Fibroblast of skin of right quadriceps (primary cell): ENCODE measurements at regions not wholly inside any gene's neighbourhood (a gene's known extent, or its start where the extent isn't known, plus 50 kb on each side); places are given as distances from the start of the nearest gene placed in this dataset.

ENCODE experiments used
- DNase-seq: peaks from one replicate; pipeline ENCODE4 v3.0.0-alpha.2; 2013

DNA sequence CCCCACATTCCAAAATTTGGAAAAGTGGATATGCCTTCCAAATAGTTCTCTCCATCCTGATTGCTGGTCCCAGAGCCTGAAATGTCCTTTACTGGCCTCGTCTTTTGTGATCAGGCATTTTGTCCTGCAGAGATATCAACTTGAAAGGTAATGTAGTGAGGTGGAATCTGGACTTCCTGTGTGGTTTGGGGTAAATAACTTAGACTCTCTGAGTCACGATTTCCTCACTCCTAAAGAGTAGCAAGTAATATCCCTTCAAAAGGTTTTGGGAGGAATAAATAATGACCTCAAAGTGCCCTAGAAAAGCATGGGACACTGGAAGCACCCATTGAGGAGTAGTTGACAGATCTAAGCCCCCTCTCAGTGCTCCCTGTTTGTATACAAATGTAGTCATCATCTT is 426.6 kb downstream of the OMA1 start:
- DNase-seq, result no peak

DNA sequence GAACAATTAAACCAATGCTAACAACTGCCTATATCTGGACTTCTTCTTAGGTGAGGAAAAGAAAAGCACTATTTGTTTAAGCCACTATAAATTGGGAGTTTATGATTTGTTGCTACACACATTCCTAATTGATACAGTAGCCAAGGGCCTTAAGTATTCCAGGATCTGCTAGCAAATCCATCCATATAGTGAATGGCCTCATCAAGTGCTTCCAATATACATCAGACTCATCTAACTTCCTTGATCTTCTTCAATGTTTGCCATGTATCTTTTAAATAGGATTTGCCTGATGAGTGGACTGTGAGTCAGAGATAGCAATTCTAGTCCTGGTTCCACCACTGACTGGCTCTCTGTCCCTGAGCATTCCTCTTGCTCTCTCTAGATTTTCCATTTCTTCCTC is 430.2 kb downstream of the OMA1 start:
- no peak for DNase-seq

DNA sequence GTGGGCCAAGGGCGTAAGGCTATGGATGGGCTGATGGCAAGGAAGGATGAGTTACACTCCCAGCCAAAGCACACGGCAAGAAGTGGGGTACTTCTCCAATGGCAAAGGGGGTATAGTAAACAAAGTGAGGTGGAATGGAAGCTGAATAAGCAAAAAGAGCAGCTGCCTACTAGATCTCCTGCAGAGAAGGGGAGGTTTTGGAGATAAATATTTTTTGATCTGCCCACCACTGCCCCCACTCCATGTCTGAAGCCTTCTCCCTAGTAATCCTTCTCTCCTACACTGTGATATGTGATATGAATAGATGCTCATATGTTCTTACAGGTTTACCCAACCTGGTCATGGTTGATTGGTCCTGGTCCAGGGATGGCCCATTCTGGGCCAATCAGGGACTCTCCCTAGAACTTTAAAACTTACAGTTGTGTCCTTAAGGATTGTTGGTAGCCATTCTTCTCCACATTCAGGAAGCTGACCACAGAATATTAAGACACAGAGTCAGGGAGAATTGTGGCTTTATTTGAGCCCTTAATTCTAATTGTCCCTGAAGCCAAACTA is 436.8 kb downstream of the OMA1 start:
- DNase-seq, result no peak

DNA sequence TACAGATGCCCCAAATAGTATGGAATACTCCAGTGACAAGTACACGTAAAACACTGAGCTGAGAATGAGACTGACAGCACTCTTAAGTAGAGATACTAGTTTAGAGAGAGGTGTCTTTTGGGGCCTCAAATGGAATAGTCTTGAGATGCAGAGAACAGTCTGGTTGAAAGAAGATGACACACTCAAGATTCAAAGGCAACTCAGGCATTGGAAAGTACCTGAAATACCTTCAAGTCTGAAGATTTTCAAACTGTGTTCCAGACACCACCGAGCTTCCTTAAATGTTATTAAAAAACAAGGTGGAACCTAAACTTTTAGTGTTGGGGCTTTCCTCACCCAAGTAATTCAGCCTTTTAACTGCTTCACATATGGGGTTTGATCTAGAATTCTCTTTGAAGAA is 437.7 kb downstream of the OMA1 start:
- no peak for DNase-seq

DNA sequence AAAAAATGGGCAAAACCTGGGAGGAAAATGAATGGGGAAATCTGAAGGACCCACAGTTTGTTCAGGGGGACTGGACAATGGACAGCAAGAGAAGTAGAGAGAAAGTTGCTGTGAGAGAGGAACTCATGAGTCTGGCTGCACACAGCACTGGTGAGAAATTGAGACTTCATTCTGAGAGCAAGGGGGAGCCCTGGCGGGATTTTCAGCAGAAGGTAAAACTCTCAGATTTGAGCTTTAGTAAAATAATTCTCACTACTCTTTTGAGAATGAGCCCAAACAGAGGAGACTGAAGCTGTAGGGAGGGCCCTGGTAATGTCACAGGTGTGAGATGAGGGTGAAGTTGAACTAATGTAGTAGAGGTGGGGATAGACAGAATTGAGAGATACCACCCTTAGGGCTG is 438.6 kb downstream of the OMA1 start:
- no peak for DNase-seq

DNA sequence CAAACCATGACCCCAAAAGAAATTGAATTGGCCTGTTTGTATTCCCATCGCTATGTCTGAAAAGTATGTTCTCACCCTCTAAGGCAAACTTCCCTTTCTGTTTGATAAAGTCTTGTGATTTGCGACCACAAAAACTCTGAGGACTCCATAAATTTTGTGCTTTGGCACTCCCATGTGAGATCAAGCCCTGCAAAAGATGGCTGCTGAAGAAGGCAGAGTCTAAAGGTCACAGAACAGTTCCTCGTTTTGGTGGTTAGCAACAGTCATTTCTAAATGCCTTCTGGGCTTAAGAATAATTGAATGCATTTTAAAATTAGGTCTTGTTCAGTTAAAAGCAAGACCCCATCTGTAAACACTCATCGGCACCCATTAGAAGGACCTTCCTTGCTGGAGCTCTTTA is 441.6 kb downstream of the OMA1 start:
- no peak for DNase-seq

DNA sequence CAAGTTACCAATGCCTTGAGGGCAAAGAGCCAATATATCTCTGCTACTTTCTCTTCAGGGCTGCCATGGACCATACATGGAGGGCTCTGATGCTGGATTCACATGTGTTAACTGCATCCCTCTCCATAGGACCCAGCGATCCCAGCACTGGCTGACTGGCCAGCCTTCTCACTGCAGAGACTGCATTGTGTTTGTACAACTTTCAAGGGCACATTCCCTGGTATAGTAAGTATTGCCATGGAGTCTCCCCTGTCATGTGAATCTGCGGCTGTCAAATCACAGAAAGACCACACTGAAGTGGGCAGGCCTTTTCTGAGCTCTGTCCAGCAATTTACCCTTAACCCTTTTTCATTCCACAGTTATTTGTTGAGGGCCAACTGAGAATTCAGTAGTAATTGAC is 449.8 kb downstream of the OMA1 start:
- no peak for DNase-seq

DNA sequence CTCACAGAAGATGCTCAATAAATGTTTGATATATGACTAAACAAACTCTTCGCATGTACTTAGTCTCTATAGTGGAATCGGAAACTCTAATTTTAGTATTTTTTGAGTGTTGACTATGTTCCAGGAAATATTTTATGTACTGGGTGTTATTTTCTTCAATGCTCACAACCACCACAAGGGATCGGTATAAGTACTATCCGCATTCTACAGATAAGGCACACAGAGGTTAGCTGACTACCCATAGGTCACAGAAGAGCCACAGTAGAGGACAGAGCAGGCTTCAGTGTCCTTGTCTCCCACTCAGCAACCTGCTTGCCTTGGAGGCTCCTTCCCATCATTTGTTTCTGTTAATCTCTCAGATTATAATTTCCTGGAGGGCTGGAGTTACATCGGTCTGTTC is 451.3 kb downstream of the OMA1 start:
- no peak for DNase-seq

DNA sequence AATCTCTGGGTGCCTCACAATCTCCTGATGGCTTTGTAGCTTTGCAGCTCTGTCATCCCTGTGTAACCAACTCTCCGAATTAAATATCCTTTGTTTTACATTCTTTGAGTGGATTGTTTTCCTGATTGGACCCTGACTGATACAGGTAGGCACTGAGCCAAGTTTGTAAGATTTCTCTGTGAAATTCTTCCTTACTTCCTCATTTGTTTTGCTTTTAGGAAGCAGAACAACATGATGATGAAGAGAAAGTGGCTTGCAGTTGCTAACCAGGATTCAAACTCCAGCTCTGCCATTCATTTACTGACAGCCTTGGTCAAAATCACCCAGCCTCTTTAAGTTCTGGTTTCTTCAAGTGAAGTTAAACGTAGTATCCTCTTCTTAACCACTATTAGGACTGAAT is 452.3 kb downstream of the OMA1 start:
- DNase-seq, result peak; percentile 1

DNA sequence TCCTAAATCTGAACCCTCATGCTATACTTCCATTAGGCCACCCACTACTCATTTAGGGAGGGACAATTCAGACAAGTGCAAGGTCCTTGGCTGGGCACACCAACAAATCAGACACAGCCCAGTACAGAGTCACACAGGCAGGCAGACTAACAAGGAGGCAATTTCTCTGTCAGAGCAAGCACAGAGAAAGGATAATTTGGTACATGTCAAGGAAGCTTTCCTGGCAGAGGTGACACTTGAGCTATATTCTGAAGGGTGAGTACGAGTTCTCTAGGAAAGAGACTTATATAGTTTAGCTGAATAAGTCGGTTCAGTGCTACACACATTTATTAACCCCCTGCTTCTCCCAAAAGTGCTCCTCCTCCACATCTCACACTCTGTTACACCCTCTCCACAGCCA is 455.9 kb downstream of the OMA1 start:
- DNase-seq, result no peak

DNA sequence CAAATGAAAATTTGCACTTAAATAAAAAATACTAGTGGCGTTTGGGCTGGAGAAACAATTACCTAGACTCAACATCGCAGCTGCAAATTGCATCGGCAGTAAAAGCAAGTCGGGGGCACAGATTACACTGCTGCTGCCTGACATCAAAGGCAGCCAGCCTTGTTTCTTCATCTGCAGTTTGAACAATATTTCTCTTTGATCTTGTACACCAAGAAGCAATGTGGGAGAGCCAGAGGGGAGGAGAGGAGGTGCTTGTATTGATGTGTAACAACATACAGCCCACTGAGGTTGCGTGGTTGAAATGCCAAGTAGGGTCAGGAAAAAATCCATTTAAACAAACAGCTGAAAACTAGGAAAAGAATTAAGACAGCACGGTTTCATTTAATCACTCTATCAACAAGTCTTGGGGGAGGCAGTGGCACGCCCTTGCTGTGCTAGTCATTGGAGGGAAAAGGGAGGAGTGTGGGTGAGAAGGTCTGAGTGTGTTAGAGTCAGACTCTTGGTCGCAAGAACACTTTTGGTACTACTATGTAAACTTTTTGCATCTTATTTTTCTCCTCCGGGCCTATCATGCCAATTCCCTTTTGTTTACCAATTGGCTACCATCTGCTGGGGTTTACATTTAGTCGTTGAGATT is 456.5 kb downstream of the OMA1 start:
- DNase-seq, result no peak

DNA sequence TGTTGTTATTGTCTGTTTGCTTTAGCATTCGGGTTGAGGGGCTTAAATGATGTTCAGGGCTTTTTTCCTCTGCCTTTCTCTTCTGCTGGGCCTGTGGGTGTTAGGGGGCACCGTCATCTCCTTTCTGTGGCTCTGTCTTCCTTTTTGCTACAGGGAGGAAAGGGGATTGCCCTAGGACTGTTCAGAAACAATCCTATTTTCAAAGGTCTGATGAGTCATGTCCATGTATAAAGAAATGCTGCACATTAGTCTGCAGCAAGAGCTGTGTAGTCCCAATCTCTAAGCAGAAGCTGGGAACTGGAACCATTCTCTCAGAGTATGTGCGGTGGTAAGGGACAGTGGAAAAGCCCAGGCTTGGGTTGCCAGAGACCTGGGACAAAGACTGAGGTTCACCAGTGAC is 462.3 kb downstream of the OMA1 start:
- no peak for DNase-seq

DNA sequence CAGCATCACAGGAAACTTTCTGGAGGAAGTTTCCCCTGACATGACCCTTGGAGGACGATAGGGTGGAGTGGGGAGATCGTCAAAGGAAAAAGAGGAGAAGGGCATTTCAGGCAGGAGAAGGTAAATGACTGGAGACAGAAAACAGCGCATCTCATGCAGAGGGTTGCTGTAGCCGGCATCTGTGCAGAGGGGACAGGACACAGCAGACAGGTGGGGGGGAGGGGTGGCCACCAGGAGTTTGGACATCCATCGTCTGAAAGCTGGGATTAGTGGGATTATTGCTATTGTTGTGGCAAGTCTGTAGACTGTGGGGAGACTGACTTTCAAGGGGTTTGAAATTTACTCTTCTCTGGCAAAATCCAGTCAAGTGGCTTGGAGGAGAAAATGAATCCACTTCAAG is 463.9 kb downstream of the OMA1 start:
- no peak for DNase-seq

DNA sequence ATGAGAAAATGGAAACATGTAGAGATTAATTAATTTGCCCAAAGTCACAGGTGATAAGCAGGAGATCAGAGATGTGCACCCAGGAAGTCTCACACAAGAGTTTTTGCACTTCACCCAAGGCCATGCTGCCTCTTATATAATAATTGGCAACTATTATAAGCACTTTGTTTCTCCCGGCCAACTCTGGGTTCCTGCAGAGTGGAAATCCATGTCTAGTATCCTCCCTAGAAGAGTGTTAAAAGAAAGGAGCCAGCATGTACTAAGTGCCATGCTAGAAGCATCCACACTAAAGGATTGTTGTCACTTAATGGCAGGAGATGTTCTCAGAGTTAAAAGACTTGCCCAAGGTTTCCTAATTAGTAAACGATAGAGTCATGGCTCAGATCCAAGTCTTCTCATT is 470.3 kb downstream of the OMA1 start:
- no peak for DNase-seq

DNA sequence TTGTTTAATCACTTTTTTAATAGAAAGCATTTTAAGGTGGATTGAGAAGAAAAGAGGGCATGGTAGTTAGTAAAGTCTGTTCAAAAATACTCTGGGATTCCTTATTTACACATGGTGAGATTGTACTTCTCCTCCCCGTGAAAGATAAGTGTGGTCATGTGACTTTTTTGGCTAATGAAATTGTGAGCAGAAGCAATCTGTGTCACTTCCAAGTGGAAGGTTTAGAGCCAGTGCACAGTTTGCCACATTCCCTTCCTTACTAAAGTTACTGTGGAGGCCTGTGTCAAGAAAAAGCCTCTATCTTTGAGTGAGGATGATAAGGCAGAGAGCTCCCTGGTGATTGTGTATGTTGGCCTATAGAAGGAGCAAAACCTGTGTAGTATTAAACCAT is 471.3 kb downstream of the OMA1 start:
- DNase-seq, result no peak

DNA sequence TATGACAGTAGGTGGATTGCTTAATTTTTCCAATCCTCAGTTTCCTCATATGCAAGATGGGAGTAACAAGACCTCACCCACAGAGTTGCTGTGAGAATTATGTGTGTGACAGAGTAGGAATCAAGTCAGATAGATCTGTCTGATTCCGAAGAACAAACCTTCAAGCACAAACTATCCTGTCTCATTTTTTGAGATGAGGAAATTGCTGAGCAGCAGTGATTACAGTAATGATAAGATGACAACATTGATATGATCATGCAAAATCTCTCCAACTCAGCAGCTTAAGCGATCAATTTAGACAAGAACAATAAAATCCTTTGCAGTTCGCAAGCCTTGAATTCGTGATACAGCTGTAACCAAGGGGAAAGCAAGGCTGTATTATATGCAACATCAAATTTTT is 474.1 kb downstream of the OMA1 start:
- DNase-seq, result no peak

DNA sequence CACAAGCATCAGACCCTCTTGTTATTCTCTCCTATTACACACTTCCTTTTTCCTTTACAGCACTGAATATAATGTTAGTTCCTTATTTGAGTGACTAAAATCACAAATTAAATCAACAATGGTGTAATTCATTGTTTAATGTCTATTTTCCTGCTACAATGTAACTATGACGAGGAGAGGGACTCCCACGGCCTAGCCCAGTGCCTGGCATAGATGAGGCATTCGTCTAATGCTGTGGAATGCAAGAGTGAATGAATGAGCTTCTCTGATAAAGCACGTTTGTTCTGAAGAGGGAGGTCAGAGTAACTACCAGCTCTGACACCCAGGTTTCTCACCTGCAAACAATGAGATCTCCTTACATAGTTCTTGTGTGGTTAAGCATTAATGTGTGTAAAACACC is 479.4 kb downstream of the OMA1 start:
- DNase-seq, result no peak

DNA sequence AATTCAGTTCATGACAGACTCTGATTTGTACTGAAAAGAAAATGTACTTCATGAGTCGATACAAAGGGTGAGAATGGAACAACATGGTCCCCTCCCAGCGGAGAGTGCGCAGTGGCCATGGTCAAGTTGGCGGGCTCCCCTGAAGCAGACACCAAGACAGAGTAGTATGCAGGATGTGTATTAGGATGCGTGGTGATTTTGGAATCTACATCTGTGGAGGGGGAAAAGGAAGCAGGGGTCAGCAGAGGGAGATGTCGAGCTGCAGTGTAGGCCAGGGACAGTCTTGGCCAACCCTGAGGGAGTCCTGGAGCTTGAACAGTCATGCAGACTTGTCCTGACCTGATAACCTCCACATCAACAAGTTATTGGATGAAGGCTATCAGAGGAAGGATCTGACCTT is 481.0 kb downstream of the OMA1 start:
- DNase-seq, result no peak

DNA sequence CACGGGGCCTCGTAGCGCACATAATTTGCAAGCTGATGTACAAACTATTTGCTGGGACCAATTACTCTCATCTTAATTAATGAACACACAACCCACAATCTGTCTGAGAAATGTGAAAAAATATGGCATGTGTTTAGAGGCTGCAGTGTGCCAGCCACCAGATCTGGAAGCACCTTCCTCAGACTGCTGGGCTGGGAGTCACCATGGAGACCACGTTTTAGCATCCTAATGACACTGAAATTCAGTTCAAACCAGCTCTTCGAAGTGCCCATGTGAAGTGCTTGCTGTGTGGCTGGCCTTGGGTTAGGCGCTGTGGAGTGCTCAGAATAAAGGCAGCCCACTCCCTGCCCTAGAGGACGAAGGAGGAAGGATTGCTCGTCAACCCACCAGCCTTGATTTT is 482.4 kb downstream of the OMA1 start:
- no peak for DNase-seq

DNA sequence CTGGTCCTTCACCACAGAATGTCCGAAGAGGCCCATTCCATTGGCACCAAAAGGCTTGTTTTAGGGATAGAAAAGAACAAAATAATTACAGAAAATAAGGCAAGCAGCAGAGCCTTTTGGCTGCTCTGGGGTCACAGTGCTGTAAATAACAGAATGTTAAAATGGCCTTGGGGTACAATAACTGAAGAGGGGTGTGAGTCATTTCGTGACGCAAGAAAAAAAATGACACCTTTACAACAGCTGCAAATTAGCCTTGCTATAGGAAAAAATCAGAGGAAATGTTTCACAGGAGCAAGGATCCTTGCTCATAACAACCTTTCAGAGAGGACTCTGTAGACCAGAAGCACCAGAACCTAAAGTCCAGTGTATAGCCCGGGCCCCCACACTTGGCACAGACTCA is 483.4 kb downstream of the OMA1 start:
- DNase-seq, result no peak

DNA sequence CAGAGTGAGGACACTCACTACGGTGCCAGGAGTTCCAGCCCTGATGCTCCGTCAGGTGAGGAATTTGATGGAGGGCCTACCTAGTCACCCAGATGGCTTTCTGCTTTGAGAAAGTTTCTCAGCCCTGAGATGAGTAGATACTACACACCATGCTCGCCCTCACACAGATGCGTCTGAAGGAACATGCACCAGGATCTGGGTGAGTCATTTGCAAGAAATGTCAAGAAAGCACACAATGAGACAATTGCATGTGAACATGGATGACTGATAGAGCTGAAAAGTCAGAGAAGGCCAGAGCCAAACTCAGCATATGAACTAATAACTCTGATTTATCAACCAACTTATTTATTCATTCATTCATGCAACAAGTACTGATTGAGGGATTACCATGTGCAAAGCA is 483.9 kb downstream of the OMA1 start:
- peak; percentile 18 for DNase-seq

DNA sequence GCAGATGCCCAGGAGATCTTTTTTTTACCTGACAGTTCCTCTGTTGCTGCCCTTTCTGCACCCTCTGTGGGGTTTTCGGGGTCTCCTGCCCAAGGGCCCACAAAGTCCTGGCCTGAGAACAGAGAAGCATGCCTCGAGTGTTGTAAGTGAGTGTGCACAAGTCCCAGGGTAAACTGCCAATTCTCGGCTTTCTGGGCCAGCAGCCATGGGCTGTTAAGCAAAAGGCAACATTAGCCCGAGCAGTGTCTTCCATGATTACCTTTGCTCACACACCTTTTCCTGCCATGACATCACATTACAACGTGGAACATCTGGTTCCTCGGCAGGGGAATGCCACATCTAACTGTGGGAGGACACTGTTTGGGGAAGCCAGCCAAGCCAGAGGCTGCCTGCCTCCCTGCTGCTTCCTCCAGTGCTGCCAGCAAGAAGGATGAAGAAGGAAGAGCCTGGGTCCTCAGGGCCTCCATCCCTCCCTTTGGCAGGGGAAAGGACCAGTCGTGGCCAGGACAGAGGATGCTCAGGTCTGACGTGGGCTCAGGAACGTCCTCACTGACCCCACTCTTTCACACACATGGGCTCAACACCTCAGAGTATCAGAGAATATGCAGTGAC is 485.9 kb downstream of the OMA1 start:
- no peak for DNase-seq

DNA sequence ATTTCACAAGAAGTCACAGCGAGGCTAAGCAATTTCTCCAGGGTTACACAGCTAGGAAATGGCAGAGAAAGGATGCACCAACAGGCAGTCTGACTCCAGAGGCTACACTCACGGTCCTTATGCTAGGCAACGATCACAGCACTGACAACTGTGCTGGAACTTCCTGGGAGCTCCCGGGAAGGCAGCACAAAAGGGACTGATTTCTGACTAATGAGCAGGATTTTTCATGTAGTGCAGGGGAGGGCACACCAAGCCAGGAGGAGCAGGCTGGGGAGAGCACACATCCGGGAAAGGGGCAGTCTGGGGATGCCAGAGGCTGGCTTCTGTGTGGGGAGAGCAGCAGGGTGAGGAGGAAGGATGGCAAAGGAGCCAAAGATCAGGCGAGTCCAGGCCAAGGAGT is 486.7 kb downstream of the OMA1 start:
- DNase-seq, result no peak

DNA sequence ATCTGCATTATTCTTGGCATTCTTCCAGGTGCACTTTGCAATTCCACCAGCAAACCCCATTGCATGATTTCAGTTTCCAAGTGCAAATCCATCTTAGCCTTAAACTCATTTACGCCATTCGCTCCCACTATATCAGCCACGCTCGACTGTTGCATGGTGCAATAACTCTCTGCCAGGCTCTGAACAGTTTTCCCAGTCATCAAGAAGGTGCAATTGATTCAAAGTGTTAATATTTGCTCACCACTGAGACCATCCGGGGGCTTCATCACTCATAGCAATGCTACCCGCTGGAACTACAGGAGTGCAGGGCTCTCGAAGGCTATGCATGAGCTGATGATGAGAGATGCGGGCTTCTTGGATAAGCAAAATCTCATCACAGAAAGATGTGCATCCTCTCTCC is 488.2 kb downstream of the OMA1 start:
- DNase-seq, result no peak

DNA sequence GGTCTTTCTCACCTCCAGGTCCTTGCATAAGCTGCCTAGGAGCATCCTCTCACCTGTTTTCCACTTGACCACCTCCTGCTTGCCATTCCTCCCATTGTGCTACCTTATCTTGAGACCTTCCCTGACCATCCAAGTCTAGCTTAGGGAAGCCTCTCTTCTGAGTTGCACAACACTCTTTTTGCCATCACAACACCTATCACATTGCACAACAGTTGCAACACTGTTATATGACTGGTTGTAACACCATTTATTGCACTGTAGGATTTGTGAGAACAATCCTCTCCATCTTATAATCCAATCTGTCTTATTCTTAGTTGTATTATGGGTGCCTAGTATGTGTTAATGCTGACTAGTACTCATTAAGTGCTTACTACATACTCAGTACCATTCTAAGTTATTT is 488.7 kb downstream of the OMA1 start:
- no peak for DNase-seq
